ENCODE measurements at regions not wholly inside any gene's neighbourhood (a gene's known extent, or its start where the extent isn't known, plus 50 kb on each side); places are given as distances from the start of the nearest gene placed in this dataset.

DNA sequence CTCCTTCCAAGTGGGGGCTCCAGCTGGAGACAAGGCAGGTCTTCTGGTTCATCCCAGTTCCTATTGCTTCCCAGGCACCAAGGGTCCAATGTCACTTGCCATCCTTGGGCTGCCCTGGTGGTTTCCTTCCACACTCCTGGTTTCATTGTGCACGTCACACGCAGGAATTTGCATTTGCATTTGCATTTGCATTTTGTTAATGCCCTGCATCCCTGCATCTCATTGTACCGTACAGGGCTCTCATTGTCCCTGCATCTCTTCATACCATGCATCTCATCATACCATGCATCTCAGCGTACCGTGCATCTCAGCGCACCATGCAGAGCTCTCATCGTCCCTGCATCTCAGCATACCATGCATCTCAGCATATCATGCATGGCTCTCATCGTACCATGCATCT, 112.2 kb upstream of the SYT13 start:
- TF ChIP-seq, protein P1, sequence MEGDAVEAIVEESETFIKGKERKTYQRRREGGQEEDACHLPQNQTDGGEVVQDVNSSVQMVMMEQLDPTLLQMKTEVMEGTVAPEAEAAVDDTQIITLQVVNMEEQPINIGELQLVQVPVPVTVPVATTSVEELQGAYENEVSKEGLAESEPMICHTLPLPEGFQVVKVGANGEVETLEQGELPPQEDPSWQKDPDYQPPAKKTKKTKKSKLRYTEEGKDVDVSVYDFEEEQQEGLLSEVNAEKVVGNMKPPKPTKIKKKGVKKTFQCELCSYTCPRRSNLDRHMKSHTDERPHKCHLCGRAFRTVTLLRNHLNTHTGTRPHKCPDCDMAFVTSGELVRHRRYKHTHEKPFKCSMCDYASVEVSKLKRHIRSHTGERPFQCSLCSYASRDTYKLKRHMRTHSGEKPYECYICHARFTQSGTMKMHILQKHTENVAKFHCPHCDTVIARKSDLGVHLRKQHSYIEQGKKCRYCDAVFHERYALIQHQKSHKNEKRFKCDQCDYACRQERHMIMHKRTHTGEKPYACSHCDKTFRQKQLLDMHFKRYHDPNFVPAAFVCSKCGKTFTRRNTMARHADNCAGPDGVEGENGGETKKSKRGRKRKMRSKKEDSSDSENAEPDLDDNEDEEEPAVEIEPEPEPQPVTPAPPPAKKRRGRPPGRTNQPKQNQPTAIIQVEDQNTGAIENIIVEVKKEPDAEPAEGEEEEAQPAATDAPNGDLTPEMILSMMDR (IDR thresholded peaks at IDR 0.05), result no peak
- TF ChIP-seq, protein P2, sequence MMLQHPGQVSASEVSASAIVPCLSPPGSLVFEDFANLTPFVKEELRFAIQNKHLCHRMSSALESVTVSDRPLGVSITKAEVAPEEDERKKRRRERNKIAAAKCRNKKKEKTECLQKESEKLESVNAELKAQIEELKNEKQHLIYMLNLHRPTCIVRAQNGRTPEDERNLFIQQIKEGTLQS (CRISPR knock-in tag; conservative IDR thresholded peaks at IDR 0.05), result no peak
- TF ChIP-seq TP53 (CRISPR knock-in tag; IDR thresholded peaks at IDR 0.05) (no peak), MLX (CRISPR knock-in tag; IDR thresholded peaks at IDR 0.05) (no peak), OVOL2 (CRISPR knock-in tag; IDR thresholded peaks at IDR 0.05; ENCODE audit: borderline replicate concordance) (no peak), MXD4 (CRISPR knock-in tag; IDR thresholded peaks at IDR 0.05; ENCODE audit: borderline replicate concordance) (no peak), E2F5 (CRISPR knock-in tag; IDR thresholded peaks at IDR 0.05) (no peak), HMGXB4 (CRISPR knock-in tag; IDR thresholded peaks at IDR 0.05) (no peak), SMAD3 (CRISPR knock-in tag; IDR thresholded peaks at IDR 0.05; ENCODE audit: borderline replicate concordance) (no peak), ESRRA (CRISPR knock-in tag; IDR thresholded peaks at IDR 0.05; ENCODE audit: borderline replicate concordance) (no peak)
- TF ChIP-seq, protein P3, sequence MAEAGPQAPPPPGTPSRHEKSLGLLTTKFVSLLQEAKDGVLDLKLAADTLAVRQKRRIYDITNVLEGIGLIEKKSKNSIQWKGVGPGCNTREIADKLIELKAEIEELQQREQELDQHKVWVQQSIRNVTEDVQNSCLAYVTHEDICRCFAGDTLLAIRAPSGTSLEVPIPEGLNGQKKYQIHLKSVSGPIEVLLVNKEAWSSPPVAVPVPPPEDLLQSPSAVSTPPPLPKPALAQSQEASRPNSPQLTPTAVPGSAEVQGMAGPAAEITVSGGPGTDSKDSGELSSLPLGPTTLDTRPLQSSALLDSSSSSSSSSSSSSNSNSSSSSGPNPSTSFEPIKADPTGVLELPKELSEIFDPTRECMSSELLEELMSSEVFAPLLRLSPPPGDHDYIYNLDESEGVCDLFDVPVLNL (CRISPR knock-in tag; IDR thresholded peaks at IDR 0.05; ENCODE audit: borderline replicate concordance, low read depth), result no peak
- TF ChIP-seq, protein P4, sequence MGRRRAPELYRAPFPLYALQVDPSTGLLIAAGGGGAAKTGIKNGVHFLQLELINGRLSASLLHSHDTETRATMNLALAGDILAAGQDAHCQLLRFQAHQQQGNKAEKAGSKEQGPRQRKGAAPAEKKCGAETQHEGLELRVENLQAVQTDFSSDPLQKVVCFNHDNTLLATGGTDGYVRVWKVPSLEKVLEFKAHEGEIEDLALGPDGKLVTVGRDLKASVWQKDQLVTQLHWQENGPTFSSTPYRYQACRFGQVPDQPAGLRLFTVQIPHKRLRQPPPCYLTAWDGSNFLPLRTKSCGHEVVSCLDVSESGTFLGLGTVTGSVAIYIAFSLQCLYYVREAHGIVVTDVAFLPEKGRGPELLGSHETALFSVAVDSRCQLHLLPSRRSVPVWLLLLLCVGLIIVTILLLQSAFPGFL (CRISPR knock-in tag; IDR thresholded peaks at IDR 0.05; ENCODE audit: borderline replicate concordance), result no peak
- TF ChIP-seq, protein P5, sequence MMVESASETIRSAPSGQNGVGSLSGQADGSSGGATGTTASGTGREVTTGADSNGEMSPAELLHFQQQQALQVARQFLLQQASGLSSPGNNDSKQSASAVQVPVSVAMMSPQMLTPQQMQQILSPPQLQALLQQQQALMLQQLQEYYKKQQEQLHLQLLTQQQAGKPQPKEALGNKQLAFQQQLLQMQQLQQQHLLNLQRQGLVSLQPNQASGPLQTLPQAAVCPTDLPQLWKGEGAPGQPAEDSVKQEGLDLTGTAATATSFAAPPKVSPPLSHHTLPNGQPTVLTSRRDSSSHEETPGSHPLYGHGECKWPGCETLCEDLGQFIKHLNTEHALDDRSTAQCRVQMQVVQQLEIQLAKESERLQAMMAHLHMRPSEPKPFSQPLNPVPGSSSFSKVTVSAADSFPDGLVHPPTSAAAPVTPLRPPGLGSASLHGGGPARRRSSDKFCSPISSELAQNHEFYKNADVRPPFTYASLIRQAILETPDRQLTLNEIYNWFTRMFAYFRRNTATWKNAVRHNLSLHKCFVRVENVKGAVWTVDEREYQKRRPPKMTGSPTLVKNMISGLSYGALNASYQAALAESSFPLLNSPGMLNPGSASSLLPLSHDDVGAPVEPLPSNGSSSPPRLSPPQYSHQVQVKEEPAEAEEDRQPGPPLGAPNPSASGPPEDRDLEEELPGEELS (CRISPR knock-in tag; IDR thresholded peaks at IDR 0.05), result no peak
